Endothelial cell of umbilical vein (primary cell): ENCODE measurements at regions not wholly inside any gene's neighbourhood (a gene's known extent, or its start where the extent isn't known, plus 50 kb on each side); places are given as distances from the start of the nearest gene placed in this dataset.

Experiments
- BruUV-seq: library from RNA; stranded (reverse); fragments of 400-500 nt; replicated peaks from 2 replicates; lab custom pipeline; 2021; lab: Mats Ljungman, UMichigan
- CTCF ChIA-PET: fragments of 300-600, 350-600 bp; sonication (Branson Sonifier 250); formaldehyde crosslinking; loops from one replicate; lab custom pipeline; 2021; ENCODE audit warnings: antibody characterized with exemption, inconsistent platforms; lab: Charles Lee
- POLR2A ChIA-PET: fragments of 300-600, 350-600 bp; sonication (Branson Sonifier 250); formaldehyde crosslinking; loops from one replicate; lab custom pipeline; 2021; ENCODE audit warnings: antibody characterized with exemption, inconsistent platforms; lab: Charles Lee
- DNase-seq: peaks from one replicate; pipeline ENCODE4 v3.0.0-alpha.2; 2011; ENCODE audit warnings: low read depth, low spot score
- FAIRE-seq: peaks from 2 replicates; lab custom pipeline; 2011; peaks lifted over from hg19 to GRCh38; lab: Jason Lieb, UNC
- H2AFZ ChIP-seq: 2 replicates; pipeline ENCODE4 v1.6.0; 2012; ENCODE audit warnings: low read depth, low read length, control low read depth, inconsistent platforms
- H3K27ac ChIP-seq: 2 replicates; pipeline ENCODE4 v1.5.1; 2011; ENCODE audit warnings: low read depth, mild to moderate bottlenecking, control low read depth, low read length, moderate library complexity; ENCODE audit not compliant: insufficient read depth
- H3K27me3 ChIP-seq, 2 experiments: 2 replicates each; pipeline versions ENCODE4 v1.6.0 to v1.6.1; 2011; ENCODE audit warnings: low read length in 2 of 2, mixed read lengths in 1 of 2; ENCODE audit not compliant: control insufficient read depth in 2 of 2, insufficient read depth in 2 of 2
- H3K36me3 ChIP-seq, 2 experiments: 2 replicates in 1 of 2; 3 replicates in 1 of 2; pipeline ENCODE4 v1.5.1; 2011; ENCODE audit warnings: low read length in 2 of 2, mild to moderate bottlenecking in 1 of 2, moderate library complexity in 1 of 2; ENCODE audit not compliant: control insufficient read depth in 2 of 2, insufficient read depth in 2 of 2; ENCODE audit errors: extremely low read depth in 1 of 2
- H3K4me1 ChIP-seq: 3 replicates; pipeline ENCODE4 v1.5.1; 2011; ENCODE audit warnings: mild to moderate bottlenecking, low read length; ENCODE audit not compliant: control insufficient read depth, insufficient read depth; ENCODE audit errors: extremely low read depth
- H3K4me2 ChIP-seq: 2 replicates; pipeline ENCODE4 v1.6.1; 2011; ENCODE audit warnings: low read length, control low read depth, mixed read lengths; ENCODE audit not compliant: insufficient read depth
- H3K4me3 ChIP-seq, 3 experiments: fragments of 200-600 bp in 1 of 3; sonication (generic), shearing (Covaris generic) in 1 of 3; replicated peaks in 1 of 3; 2 replicates each; pipeline ENCODE4 v1.5.1; 2011 to 2016; ENCODE audit warnings: control low read depth in 3 of 3, low read length in 3 of 3, mild to moderate bottlenecking in 2 of 3, inconsistent platforms in 1 of 3, low read depth in 1 of 3, moderate library complexity in 1 of 3; ENCODE audit not compliant: insufficient read depth in 1 of 3
- H3K79me2 ChIP-seq: 2 replicates; pipeline ENCODE4 v1.6.0; 2012; ENCODE audit warnings: low read length, inconsistent platforms; ENCODE audit not compliant: control insufficient read depth, insufficient read depth
- H3K9ac ChIP-seq: replicated peaks from 2 replicates; pipeline ENCODE3; 2011; ENCODE audit warnings: low read length, control low read depth; ENCODE audit not compliant: insufficient read depth; ENCODE audit errors: extremely low read depth
- H3K9me1 ChIP-seq: replicated peaks from 3 replicates; pipeline ENCODE4 v1.6.0; 2011; ENCODE audit warnings: mild to moderate bottlenecking, low read length; ENCODE audit not compliant: control insufficient read depth, insufficient read depth; ENCODE audit errors: extremely low read depth
- H3K9me3 ChIP-seq: replicated peaks from 2 replicates; pipeline ENCODE4 v1.5.1; 2012; ENCODE audit warnings: low read length, inconsistent platforms; ENCODE audit not compliant: control insufficient read depth, insufficient read depth
- H4K20me1 ChIP-seq: replicated peaks from 2 replicates; pipeline ENCODE3; 2011; ENCODE audit warnings: mild to moderate bottlenecking, low read length; ENCODE audit not compliant: control insufficient read depth, insufficient read depth; ENCODE audit errors: extremely low read depth
- CTCF ChIP-seq, 2 donors: IDR thresholded peaks; 1 replicate in 1 of 2; 2 replicates in 1 of 2; pipeline ENCODE4 v1.5.1; 2011; ENCODE audit warnings: low read length in 2 of 2, mild to moderate bottlenecking in 2 of 2, moderate library complexity in 2 of 2, control low read depth in 1 of 2, inconsistent platforms in 1 of 2, low read depth in 1 of 2; ENCODE audit not compliant: insufficient read depth in 1 of 2; ENCODE audit errors: extremely low read depth in 1 of 2
- EZH2 ChIP-seq: IDR thresholded peaks from 2 replicates; pipeline ENCODE4 v1.6.1; 2012; ENCODE audit warnings: borderline replicate concordance, low read depth, mild to moderate bottlenecking, moderate library complexity, low read length, inconsistent platforms; ENCODE audit not compliant: severe bottlenecking
- FOS ChIP-seq: IDR thresholded peaks from 2 replicates; pipeline ENCODE4 v1.6.1; 2011; ENCODE audit warnings: mild to moderate bottlenecking, low read length, moderate library complexity, borderline replicate concordance; ENCODE audit not compliant: insufficient read depth
- GATA2 ChIP-seq: IDR thresholded peaks from 2 replicates; pipeline ENCODE4 v1.7.0; 2011; ENCODE audit warnings: low read depth, mild to moderate bottlenecking, moderate library complexity, mixed read lengths, low read length; ENCODE audit not compliant: insufficient read length, insufficient read depth
- JUN ChIP-seq: IDR thresholded peaks from 2 replicates; pipeline ENCODE4 v1.6.1; 2011; ENCODE audit warnings: borderline replicate concordance, low read depth; ENCODE audit not compliant: insufficient read length, insufficient read depth
- MAX ChIP-seq: IDR thresholded peaks from 2 replicates; pipeline ENCODE4 v1.6.1; 2011; ENCODE audit not compliant: insufficient read depth, insufficient read length
- MYC ChIP-seq: IDR thresholded peaks from one replicate; pipeline ENCODE4 v1.6.1; 2011; ENCODE audit warnings: mild to moderate bottlenecking, low read depth, low read length
- POLR2A ChIP-seq: IDR thresholded peaks from 2 replicates; pipeline ENCODE4 v1.6.1; 2012; ENCODE audit warnings: low read depth, mild to moderate bottlenecking, control low read depth, low read length
- POLR2AphosphoS5 ChIP-seq: IDR thresholded peaks from 2 replicates; pipeline ENCODE4 v1.6.1; 2012; ENCODE audit warnings: low read depth, mild to moderate bottlenecking, control low read depth, low read length, moderate library complexity; ENCODE audit not compliant: insufficient read depth
- dilution Hi-C: fragments of 300-500 bp; cut with MboI; formaldehyde crosslinking; loops from one replicate; pipeline ENCODE4 v1.15.0; 2019; ENCODE audit warnings: low sequenced_read_pairs; ENCODE audit not compliant: extremely low pct_ligation_motif_present
- intact Hi-C: fragments of 100-400 bp; cut with micrococcal nuclease; formaldehyde crosslinking; loops from one replicate; pipeline ENCODE4 v1.10.0; 2022

- POLR2A ChIA-PET: no interaction called here
- FAIRE-seq: no peak
These were observed 364.0 kb downstream of the ZIC1 start for GRCh38 chr3:147773116-147773630.

More at GRCh38 chr3:147773116-147773630, 364.0 kb downstream of the ZIC1 start:
- Histone ChIP-seq H3K4me3 (no peak overlapping the region), H3K79me2 (no peaks in the 10 kb centered on the region), H3K4me1 (no peaks in the 10 kb centered on the region), H4K20me1 (no peaks in the 10 kb centered on the region), H3K36me3 (no peaks in the 10 kb centered on the region), H3K9ac (no peak overlapping the region), H3K4me2 (no peak overlapping the region), H2AFZ (no peak overlapping the region), H3K9me3 (no peaks in the 10 kb centered on the region), H3K27me3 (no peaks in the 10 kb centered on the region), H3K9me1 (no peaks in the 10 kb centered on the region), H3K27ac (no peak overlapping the region)
- BruUV-seq: no TSS peak
- intact Hi-C loops (no loop called here), dilution Hi-C loops (no loop called here)
- CTCF ChIA-PET: interaction anchor here (1.1 to 1.3 kb wide), 2 partner anchors 39 to 43 kb away, joined by 3 read pairs; no protein-coding TSS in a partner anchor
- DNase-seq: no peak
- no peak for TF ChIP-seq GATA2
- no peak for TF ChIP-seq EZH2
- no peak for TF ChIP-seq POLR2A
- no peak for TF ChIP-seq MYC
- no peak for TF ChIP-seq JUN
- no peak for TF ChIP-seq MAX
- no peak for TF ChIP-seq POLR2AphosphoS5
- TF ChIP-seq CTCF (IDR thresholded peaks at IDR 0.05; ENCODE audit: extremely low read depth in 1 of 2, insufficient read depth in 1 of 2, low read depth in 1 of 2, low read length in 2 of 2): no peak
- TF ChIP-seq FOS: no peak
